LoVo (cell line): ENCODE measurements at regions not wholly inside any gene's neighbourhood (a gene's known extent, or its start where the extent isn't known, plus 50 kb on each side); places are given as distances from the start of the nearest gene placed in this dataset.

Experiments
- DNase-seq: peaks from one replicate; pipeline ENCODE4 v3.0.0-alpha.2; 2016; ENCODE audit warnings: low spot score

- peak; percentile 33 for DNase-seq
These were observed 277.0 kb downstream of the CRPPA start for GRCh38 chr7:16144361-16144760.

- no peak for DNase-seq
These were observed 283.4 kb downstream of the CRPPA start for GRCh38 chr7:16137944-16138343.

GRCh38 chr7:16136896-16137295 is 284.4 kb downstream of the CRPPA start:
- DNase-seq, result no peak

- DNase-seq, result no peak
These were observed 285.7 kb downstream of the CRPPA start for GRCh38 chr7:16135658-16136057.

GRCh38 chr7:16130111-16131110 is 290.9 kb downstream of the CRPPA start:
- no peak for DNase-seq

GRCh38 chr7:16129431-16130110 is 291.8 kb downstream of the CRPPA start:
- peak; percentile 43 for DNase-seq

GRCh38 chr7:16123117-16123770 is 298.1 kb downstream of the CRPPA start:
- DNase-seq, result no peak

GRCh38 chr7:16121876-16122390 is 299.4 kb downstream of the CRPPA start:
- no peak for DNase-seq

GRCh38 chr7:16115374-16115773 is 306.0 kb downstream of the CRPPA start:
- DNase-seq, result no peak

- DNase-seq, result peak; percentile 59
These were observed 306.7 kb downstream of the CRPPA start for GRCh38 chr7:16114633-16115032.

- DNase-seq, result no peak
These were observed 307.3 kb downstream of the CRPPA start for GRCh38 chr7:16114071-16114470.

- DNase-seq, result no peak
These were observed 308.3 kb downstream of the CRPPA start for GRCh38 chr7:16113058-16113457.

- DNase-seq, result no peak
These were observed 314.5 kb downstream of the CRPPA start for GRCh38 chr7:16106869-16107268.

GRCh38 chr7:16106300-16106699 is 315.0 kb downstream of the CRPPA start:
- no peak for DNase-seq

GRCh38 chr7:16099302-16099849 is 322.0 kb downstream of the CRPPA start:
- DNase-seq, result no peak

GRCh38 chr7:16098585-16099179 is 322.7 kb downstream of the CRPPA start:
- DNase-seq, result peak; percentile 43

GRCh38 chr7:16098058-16098457 is 323.3 kb downstream of the CRPPA start:
- no peak for DNase-seq

- no peak for DNase-seq
These were observed 326.0 kb downstream of the CRPPA start for GRCh38 chr7:16095171-16095950.

- no peak for DNase-seq
These were observed 326.7 kb downstream of the CRPPA start for GRCh38 chr7:16094651-16095050.

- DNase-seq, result no peak
These were observed 328.6 kb downstream of the CRPPA start for GRCh38 chr7:16092711-16093110.
